Suprapubic skin (tissue), 4 donors: ENCODE measurements at regions not wholly inside any gene's neighbourhood (a gene's known extent, or its start where the extent isn't known, plus 50 kb on each side); places are given as distances from the start of the nearest gene placed in this dataset.

Experiments used
- DNase-seq, 2 donors: peaks; one replicate each; pipeline ENCODE4 v3.0.0-alpha.2; 2019; ENCODE audit warnings: low spot score in 2 of 2
- H3K27ac ChIP-seq: fragments of 200-600 bp; sonication (generic); one replicate; pipeline ENCODE4 v1.5.1; 2019
- H3K27me3 ChIP-seq: fragments of 200-600 bp; sonication (generic); one replicate; pipeline ENCODE4 v1.5.1; 2019
- H3K36me3 ChIP-seq: fragments of 200-600 bp; sonication (generic); one replicate; pipeline ENCODE4 v1.5.1; 2019
- H3K4me1 ChIP-seq: fragments of 200-600 bp; sonication (generic); one replicate; pipeline ENCODE4 v1.5.1; 2019
- H3K4me3 ChIP-seq: fragments of 200-600 bp; sonication (generic); one replicate; pipeline ENCODE4 v1.5.1; 2019; ENCODE audit warnings: mild to moderate bottlenecking
- H3K9me3 ChIP-seq: fragments of 200-600 bp; sonication (generic); one replicate; pipeline ENCODE4 v1.5.1; 2019
- EP300 ChIP-seq: sonication (generic); formaldehyde crosslinking; IDR thresholded peaks from one replicate; pipeline ENCODE4 v1.6.1; 2017; ENCODE audit warnings: antibody characterized with exemption
- POLR2A ChIP-seq, 2 donors: fragments of 450-650 bp; IDR thresholded peaks; one replicate each; pipeline ENCODE4 v1.6.1; 2017; ENCODE audit warnings: antibody characterized with exemption in 2 of 2, mild to moderate bottlenecking in 2 of 2, moderate library complexity in 2 of 2
- POLR2AphosphoS5 ChIP-seq, 3 donors: sonication (generic); formaldehyde crosslinking; IDR thresholded peaks; one replicate each; pipeline ENCODE4 v1.6.1; 2017; ENCODE audit warnings: antibody characterized with exemption in 3 of 3
- WGBS: methylation state at CpG from one replicate; pipeline ENCODE4 v1.1.5; 2018; 5-methylcytosine and 5-hydroxymethylcytosine counted together
- TF ChIP-seq, protein P1 (sequence below), 2 donors: fragments of 200-600 bp in 1 of 2; fragments of 450-650 bp in 1 of 2; sonication (generic) in 1 of 2; IDR thresholded peaks; one replicate each; pipeline ENCODE4 v1.5.1; 2016 to 2019; ENCODE audit warnings: antibody characterized with exemption in 2 of 2, mild to moderate bottlenecking in 1 of 2, moderate library complexity in 1 of 2

GRCh38 chr22:49545606-49546005, 282.1 kb downstream of the BRD1 start:
- Histone ChIP-seq H3K4me1 (no peaks in the 10 kb centered on the region), H3K27ac (no peak overlapping the region), H3K36me3 (no peaks in the 10 kb centered on the region), H3K4me3 (no peak overlapping the region), H3K27me3 (peaks cover 41% of the 10 kb centered on the region), H3K9me3 (peaks cover 2% of the 10 kb centered on the region)
- WGBS: 83% methylated on average over 8 of the region's 8 CpGs
- DNase-seq: peak; percentile 20 to 43
- TF ChIP-seq, protein P1, sequence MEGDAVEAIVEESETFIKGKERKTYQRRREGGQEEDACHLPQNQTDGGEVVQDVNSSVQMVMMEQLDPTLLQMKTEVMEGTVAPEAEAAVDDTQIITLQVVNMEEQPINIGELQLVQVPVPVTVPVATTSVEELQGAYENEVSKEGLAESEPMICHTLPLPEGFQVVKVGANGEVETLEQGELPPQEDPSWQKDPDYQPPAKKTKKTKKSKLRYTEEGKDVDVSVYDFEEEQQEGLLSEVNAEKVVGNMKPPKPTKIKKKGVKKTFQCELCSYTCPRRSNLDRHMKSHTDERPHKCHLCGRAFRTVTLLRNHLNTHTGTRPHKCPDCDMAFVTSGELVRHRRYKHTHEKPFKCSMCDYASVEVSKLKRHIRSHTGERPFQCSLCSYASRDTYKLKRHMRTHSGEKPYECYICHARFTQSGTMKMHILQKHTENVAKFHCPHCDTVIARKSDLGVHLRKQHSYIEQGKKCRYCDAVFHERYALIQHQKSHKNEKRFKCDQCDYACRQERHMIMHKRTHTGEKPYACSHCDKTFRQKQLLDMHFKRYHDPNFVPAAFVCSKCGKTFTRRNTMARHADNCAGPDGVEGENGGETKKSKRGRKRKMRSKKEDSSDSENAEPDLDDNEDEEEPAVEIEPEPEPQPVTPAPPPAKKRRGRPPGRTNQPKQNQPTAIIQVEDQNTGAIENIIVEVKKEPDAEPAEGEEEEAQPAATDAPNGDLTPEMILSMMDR (IDR thresholded peaks at IDR 0.05): no peak
- TF ChIP-seq POLR2AphosphoS5 (IDR thresholded peaks at IDR 0.05) (no peak), POLR2A (IDR thresholded peaks at IDR 0.05) (no peak)

- Histone ChIP-seq H3K36me3 (no peaks in the 10 kb centered on the region), H3K27ac (no peak overlapping the region), H3K27me3 (peaks cover 31% of the 10 kb centered on the region), H3K9me3 (no peaks in the 10 kb centered on the region), H3K4me1 (no peaks in the 10 kb centered on the region), H3K4me3 (no peak overlapping the region)
- 35% methylated on average over 10 of the region's 10 CpGs for WGBS
- peak; percentile 2 to 29 for DNase-seq
- TF ChIP-seq, protein P1 (IDR thresholded peaks at IDR 0.05): no peak
- TF ChIP-seq EP300: no peak
- no peak for TF ChIP-seq POLR2A (IDR thresholded peaks at IDR 0.05)
- TF ChIP-seq POLR2AphosphoS5 (IDR thresholded peaks at IDR 0.05): no peak
These were observed 283.4 kb downstream of the BRD1 start for GRCh38 chr22:49544286-49544685.

- H3K9me3 ChIP-seq: no peaks in the 10 kb centered on the region
- H3K27ac ChIP-seq: no peak overlapping the region
- DNase-seq: peak; percentile 17 to 43
- H3K27me3 ChIP-seq: peaks cover 31% of the 10 kb centered on the region
- no peak overlapping the region for H3K4me3 ChIP-seq
- no peaks in the 10 kb centered on the region for H3K4me1 ChIP-seq
- TF ChIP-seq, protein P1 (IDR thresholded peaks at IDR 0.05): no peak
- WGBS: 57% methylated on average over 10 of the region's 10 CpGs
- H3K36me3 ChIP-seq: no peaks in the 10 kb centered on the region
These were observed 283.8 kb downstream of the BRD1 start for GRCh38 chr22:49543876-49544275.

GRCh38 chr22:49541693-49542230, 285.9 kb downstream of the BRD1 start:
- H3K27ac ChIP-seq: no peak overlapping the region
- TF ChIP-seq, protein P1 (IDR thresholded peaks at IDR 0.05): no peak
- no peak for TF ChIP-seq POLR2A (IDR thresholded peaks at IDR 0.05)
- no peak for TF ChIP-seq EP300
- TF ChIP-seq POLR2AphosphoS5 (IDR thresholded peaks at IDR 0.05): no peak
- WGBS: 90% methylated on average over 12 of the region's 15 CpGs
- DNase-seq: peak; percentile 39 to 71
- H3K9me3 ChIP-seq: no peaks in the 10 kb centered on the region
- no peaks in the 10 kb centered on the region for H3K4me1 ChIP-seq
- H3K36me3 ChIP-seq: no peaks in the 10 kb centered on the region
- peaks cover 19% of the 10 kb centered on the region for H3K27me3 ChIP-seq
- H3K4me3 ChIP-seq: no peak overlapping the region

DNA sequence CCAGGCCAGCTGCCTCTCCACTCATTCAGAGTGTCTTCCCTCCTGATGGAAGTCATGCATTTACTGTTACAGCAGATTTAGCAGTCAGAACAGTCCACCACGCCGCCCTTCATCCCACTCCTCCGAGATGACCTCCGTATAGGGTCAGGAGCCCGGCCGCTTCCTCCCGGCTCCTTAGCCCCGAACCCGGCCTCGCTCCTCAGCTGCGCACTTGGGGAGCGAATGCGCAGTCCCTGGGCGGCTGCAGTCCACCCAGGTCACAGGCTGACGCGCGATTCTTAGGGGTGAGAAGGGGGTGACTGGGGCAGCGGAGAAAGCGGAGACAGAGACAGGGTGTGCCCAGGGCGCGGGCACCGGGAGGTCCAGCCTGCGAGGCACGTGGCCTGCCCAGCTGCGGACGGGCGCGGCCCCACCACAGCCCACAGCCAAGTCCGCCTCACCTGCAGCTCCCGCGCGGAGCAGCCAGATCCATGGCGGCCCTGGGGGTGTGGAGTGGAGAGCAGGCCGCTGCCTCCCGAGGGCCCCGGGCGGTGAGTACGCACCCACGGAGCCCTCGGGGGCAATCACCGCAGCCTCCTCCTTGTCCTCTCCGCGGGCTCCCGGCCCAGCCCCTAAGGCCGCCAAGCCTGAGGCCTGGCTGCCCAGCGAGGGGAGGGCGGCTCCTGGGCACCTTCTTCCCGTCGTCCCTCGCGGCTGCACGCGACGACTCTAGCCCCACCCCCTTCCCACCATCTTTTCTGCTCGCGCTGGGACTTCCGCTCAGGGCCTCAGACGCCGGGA, 286.6 kb downstream of the BRD1 start:
- H3K27me3 ChIP-seq: peaks cover 24% of the 10 kb centered on the region
- H3K27ac ChIP-seq: no peak overlapping the region
- no peak overlapping the region for H3K4me3 ChIP-seq
- TF ChIP-seq POLR2AphosphoS5 (IDR thresholded peaks at IDR 0.05): no peak
- TF ChIP-seq, protein P1 (IDR thresholded peaks at IDR 0.05): no peak
- no peak for TF ChIP-seq EP300
- no peak for TF ChIP-seq POLR2A (IDR thresholded peaks at IDR 0.05)
- WGBS: 95% methylated on average over 45 of the region's 59 CpGs
- no peaks in the 10 kb centered on the region for H3K9me3 ChIP-seq
- no peaks in the 10 kb centered on the region for H3K4me1 ChIP-seq
- DNase-seq: peak; percentile 60 to 78
- H3K36me3 ChIP-seq: no peaks in the 10 kb centered on the region
